ENCODE measurements at regions not wholly inside any gene's neighbourhood (a gene's known extent, or its start where the extent isn't known, plus 50 kb on each side); places are given as distances from the start of the nearest gene placed in this dataset.

GRCh38 chr15:25512957-25513356, 74.1 kb upstream of the UBE3A start:
- ChIA-PET CTCF (no interaction called here), POLR2A (no interaction called here)
- no peaks in the 10 kb centered on the region for H3K27me3 ChIP-seq (replicated peaks in 1 of 4; ENCODE audit: control extremely low read depth in 1 of 4, control insufficient read depth in 3 of 4, insufficient read depth in 4 of 4, low read length in 3 of 4)
- no peaks in the 10 kb centered on the region for H3K36me3 ChIP-seq (replicated peaks in 1 of 2; ENCODE audit: control extremely low read depth in 1 of 2, control insufficient read depth in 1 of 2, extremely low read depth in 1 of 2, insufficient read depth in 2 of 2, low read length in 1 of 2)
- no peak overlapping the region for H3K27ac Mint-ChIP-seq
- WGBS (ENCODE audit: insufficient coverage), result 79% methylated on average over 3 of the region's 3 CpGs
- H3K4me2 ChIP-seq (replicated peaks; ENCODE audit: low read depth, low read length, poor library complexity, severe bottlenecking), result no peak overlapping the region
- no peak overlapping the region for H3K4me3 ChIP-seq (ENCODE audit: control extremely low read depth in 1 of 5, extremely low read depth in 1 of 5, insufficient read depth in 1 of 5, low read depth in 2 of 5, low read length in 4 of 5)
- no peaks in the 10 kb centered on the region for H3K9me3 Mint-ChIP-seq (ENCODE audit: insufficient read depth)
- TF ChIP-seq CTCF (IDR thresholded peaks at IDR 0.05) (no peak), EZH2 (IDR thresholded peaks at IDR 0.05; ENCODE audit: borderline replicate concordance, insufficient read depth, low read depth, low read length, poor library complexity, severe bottlenecking) (no peak)
- H3K79me2 ChIP-seq (ENCODE audit: control insufficient read depth, insufficient read depth, low read length), result no peaks in the 10 kb centered on the region
- H2AFZ ChIP-seq (ENCODE audit: insufficient read depth, low read depth, low read length, poor library complexity, severe bottlenecking), result no peak overlapping the region
- H3K4me1 ChIP-seq (ENCODE audit: control insufficient read depth in 2 of 2, insufficient read depth in 2 of 2, low read length in 2 of 2), result no peaks in the 10 kb centered on the region
- no peak overlapping the region for H3K9ac ChIP-seq (ENCODE audit: low read length)
- ATAC-seq (ENCODE audit: low read depth) (no peak), DNase-seq (no peak)
- H3K27me3 Mint-ChIP-seq, result no peaks in the 10 kb centered on the region
- H3K27ac ChIP-seq (ENCODE audit: low read length in 2 of 2), result no peak overlapping the region
- H3K4me3 Mint-ChIP-seq, result no peak overlapping the region
- no peaks in the 10 kb centered on the region for H4K20me1 ChIP-seq (ENCODE audit: control insufficient read depth, insufficient read depth, low read length, poor library complexity, severe bottlenecking)
- H3K4me1 Mint-ChIP-seq, result no peaks in the 10 kb centered on the region
- H3K9me3 ChIP-seq (ENCODE audit: control extremely low read depth in 1 of 3, control insufficient read depth in 2 of 3, insufficient read depth in 1 of 3, low read length in 2 of 3), result no peaks in the 10 kb centered on the region
- intact Hi-C loops (cut with micrococcal nuclease), result no loop called here

GRCh38 chr15:25510146-25510545, 71.3 kb upstream of the UBE3A start:
- TF ChIP-seq EZH2 (IDR thresholded peaks at IDR 0.05; ENCODE audit: borderline replicate concordance, insufficient read depth, low read depth, low read length, poor library complexity, severe bottlenecking) (no peak), CTCF (IDR thresholded peaks at IDR 0.05) (no peak)
- Histone ChIP-seq H3K27ac (ENCODE audit: low read length in 2 of 2) (no peak overlapping the region), H2AFZ (ENCODE audit: insufficient read depth, low read depth, low read length, poor library complexity, severe bottlenecking) (no peak overlapping the region), H3K4me3 (ENCODE audit: control extremely low read depth in 1 of 5, extremely low read depth in 1 of 5, insufficient read depth in 1 of 5, low read depth in 2 of 5, low read length in 4 of 5) (no peak overlapping the region), H3K9me3 (ENCODE audit: control extremely low read depth in 1 of 3, control insufficient read depth in 2 of 3, insufficient read depth in 1 of 3, low read length in 2 of 3) (no peaks in the 10 kb centered on the region), H3K9ac (ENCODE audit: low read length) (no peak overlapping the region), H3K36me3 (replicated peaks in 1 of 2; ENCODE audit: control extremely low read depth in 1 of 2, control insufficient read depth in 1 of 2, extremely low read depth in 1 of 2, insufficient read depth in 2 of 2, low read length in 1 of 2) (no peaks in the 10 kb centered on the region), H3K27me3 (replicated peaks in 1 of 4; ENCODE audit: control extremely low read depth in 1 of 4, control insufficient read depth in 3 of 4, insufficient read depth in 4 of 4, low read length in 3 of 4) (no peaks in the 10 kb centered on the region), H4K20me1 (ENCODE audit: control insufficient read depth, insufficient read depth, low read length, poor library complexity, severe bottlenecking) (no peaks in the 10 kb centered on the region), H3K4me2 (replicated peaks; ENCODE audit: low read depth, low read length, poor library complexity, severe bottlenecking) (no peak overlapping the region), H3K4me1 (ENCODE audit: control insufficient read depth in 2 of 2, insufficient read depth in 2 of 2, low read length in 2 of 2) (no peaks in the 10 kb centered on the region), H3K79me2 (ENCODE audit: control insufficient read depth, insufficient read depth, low read length) (no peaks in the 10 kb centered on the region)
- ChIA-PET POLR2A (no interaction called here), CTCF (interaction anchor here (2.6 kb wide), 1 partner anchor 751 kb away, joined by 23 read pairs; no protein-coding TSS in a partner anchor)
- DNase-seq, result no peak
- H3K4me3 Mint-ChIP-seq, result no peak overlapping the region
- no peak overlapping the region for H3K27ac Mint-ChIP-seq
- H3K9me3 Mint-ChIP-seq (ENCODE audit: insufficient read depth), result no peaks in the 10 kb centered on the region
- intact Hi-C loops (cut with micrococcal nuclease), result no loop called here
- no peaks in the 10 kb centered on the region for H3K4me1 Mint-ChIP-seq
- H3K27me3 Mint-ChIP-seq, result no peaks in the 10 kb centered on the region
- 100% methylated on average over 3 of the region's 4 CpGs for WGBS (ENCODE audit: insufficient coverage)
- no peak for ATAC-seq (ENCODE audit: low read depth)
